Mucosa of gallbladder (tissue), 1 donor: ENCODE measurements at regions not wholly inside any gene's neighbourhood (a gene's known extent, or its start where the extent isn't known, plus 50 kb on each side); places are given as distances from the start of the nearest gene placed in this dataset.
"Not testable (repeated sequence)": the region's sequence is repeated elsewhere in the genome, so short reads cannot be mapped to it uniquely, and the experiment has no call there.

Experiments
- DNase-seq: peaks from one replicate; pipeline ENCODE4 v3.0.0-alpha.2; 2020; ENCODE audit warnings: low spot score
- donor health status: DM: no; HTN: no; CAD: no.

DNA sequence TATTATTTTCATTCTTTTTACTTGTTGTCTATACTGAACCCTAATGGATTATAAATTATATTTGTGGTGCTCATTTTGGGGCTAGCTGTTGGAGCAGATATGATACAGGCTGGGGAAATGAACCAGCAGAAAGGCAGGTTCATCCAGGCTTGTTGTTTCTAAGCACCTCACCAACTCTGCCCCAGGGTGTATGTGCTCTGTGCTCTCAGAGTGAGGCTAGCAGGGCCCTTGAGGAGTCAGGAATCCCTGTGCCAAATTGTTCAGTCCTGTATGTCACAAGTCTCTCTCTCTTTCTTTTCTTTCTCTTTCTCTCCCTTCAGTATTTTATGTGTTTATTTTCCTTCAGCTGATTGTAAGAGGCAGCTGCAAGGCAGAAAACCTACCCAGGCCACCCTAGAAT lies 181.1 kb upstream of the DPP10 start:
- DNase-seq, result no peak

DNA sequence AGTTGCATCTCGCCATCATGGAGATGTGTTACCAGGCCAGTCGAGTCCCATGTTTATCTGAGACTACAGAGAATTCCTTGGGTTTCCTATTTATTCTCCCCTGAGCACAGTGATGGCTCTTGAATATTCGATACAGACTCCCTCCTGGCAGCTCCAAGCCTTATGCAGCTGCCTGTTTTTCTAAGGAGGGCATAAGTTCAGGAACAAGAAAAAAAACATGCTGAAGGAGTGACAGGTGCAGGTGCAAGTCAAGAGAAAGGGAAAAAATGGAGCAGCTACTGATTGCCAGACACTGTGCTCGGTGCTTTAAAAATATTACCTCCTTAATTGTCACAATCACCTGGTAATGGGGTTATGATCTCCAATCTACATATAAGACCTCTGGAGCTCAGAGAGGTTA lies 177.2 kb upstream of the DPP10 start:
- no peak for DNase-seq

DNA sequence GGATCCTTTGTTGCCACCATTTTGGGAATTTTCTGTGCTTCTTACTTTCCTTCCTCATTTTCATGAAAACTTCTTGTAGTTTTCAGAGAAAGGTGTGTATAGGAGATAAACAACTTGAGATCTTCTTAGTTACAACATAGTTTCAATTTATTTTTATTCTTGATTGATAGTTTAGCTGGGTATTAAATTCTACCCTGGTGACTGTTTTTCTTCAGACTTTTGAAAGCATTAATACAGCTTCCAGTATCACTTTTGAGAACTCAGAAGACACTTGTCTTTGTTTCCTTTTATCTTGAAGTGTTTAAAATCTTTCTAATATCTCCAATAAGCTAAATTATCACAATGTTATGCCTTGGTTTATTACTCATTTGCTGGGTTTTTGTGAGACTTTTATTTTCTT lies 167.5 kb upstream of the DPP10 start:
- no peak for DNase-seq

DNA sequence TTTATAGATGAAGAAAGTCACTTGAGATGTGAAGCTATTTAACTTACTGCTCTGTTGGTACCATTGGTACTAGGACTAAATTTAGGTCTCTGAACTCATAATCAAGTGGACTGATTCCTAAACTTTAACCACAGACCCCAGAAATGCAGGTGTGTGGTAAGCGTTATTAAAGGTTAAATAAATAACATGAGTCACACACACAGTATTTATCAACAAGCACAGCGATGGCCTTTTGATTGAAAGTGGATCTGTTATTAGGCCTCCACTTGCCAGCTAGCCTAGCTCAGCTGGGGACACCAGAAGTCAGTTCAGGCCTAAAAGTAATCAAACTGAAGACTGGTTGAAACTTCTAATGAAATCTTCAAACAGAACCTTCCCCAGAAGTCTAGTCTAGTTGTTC lies 161.3 kb upstream of the DPP10 start:
- DNase-seq, result no peak

DNA sequence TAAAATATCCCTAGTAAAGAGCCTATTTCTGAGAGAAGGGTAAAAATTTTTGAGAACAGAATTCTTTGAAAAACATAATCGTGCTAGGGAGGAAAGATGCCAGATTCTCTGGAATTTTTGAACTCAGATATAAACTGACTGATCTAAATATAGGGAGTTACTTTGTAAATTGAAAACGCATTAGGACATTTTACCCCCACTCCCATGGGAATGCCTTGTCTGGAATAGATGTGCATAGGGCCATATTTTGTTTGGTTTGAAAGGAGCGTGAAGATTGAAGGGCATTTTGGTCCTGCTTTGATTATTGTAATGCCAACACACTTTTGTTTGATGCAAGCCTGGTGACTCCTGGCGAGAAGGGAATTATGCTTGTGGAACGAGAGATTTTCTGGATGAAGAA lies 158.7 kb upstream of the DPP10 start:
- DNase-seq, result no peak

DNA sequence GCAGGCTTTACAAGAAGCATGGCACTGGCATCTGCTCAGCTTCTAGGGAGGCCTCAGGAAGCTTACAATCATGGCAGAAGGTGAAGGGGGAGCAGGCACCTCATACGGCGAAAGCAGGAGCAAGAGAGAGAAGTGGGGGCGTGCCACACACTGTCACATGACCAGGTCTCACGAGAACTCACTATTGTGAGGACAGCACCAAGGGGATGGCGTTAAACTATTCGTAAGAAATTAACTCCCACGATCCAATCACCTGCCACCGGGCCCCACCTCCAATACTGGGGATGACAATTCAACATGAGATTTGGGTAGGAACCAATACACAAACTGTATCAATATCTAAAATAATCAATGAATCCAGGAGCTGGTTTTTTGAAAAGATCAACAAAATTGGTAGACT lies 156.0 kb upstream of the DPP10 start:
- no peak for DNase-seq

DNA sequence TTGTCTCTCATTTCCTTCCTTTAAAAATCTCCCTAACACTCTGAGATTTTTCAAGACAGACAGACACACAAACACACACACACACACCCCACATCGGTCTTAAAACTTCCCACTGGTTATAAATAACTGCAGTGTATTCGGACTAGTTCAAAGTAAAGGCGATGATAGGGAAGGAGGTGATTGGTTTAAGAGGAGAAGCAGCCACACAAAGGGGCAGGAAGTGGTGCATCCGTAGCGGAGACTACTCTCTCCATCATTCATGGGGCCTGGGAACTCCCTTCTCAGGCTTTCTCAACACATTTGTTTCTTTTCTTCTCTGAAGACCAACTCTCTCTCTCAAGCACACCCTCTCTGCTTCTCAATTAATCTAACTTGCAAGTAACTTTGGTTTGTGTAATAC lies 149.1 kb upstream of the DPP10 start:
- no peak for DNase-seq

DNA sequence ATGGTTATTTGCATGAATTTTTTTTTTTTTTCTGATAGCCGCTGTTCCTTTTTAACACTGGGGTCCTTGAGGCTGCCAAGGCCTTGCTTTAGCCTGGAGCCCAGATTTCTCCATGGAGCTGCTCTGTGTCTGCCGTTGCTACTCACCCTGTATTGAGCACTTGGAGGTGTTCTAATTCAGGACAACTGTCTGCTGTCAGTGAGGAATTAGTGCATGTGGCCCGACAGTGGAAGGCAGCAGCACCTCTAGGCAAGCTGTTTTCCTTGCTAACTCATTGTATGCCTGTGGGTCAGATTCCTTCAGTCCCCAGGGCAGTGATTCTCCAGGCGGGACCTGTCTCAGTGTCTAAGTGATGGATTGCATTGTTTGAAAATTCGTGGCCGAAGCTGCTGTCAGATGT lies 147.7 kb upstream of the DPP10 start:
- no peak for DNase-seq

DNA sequence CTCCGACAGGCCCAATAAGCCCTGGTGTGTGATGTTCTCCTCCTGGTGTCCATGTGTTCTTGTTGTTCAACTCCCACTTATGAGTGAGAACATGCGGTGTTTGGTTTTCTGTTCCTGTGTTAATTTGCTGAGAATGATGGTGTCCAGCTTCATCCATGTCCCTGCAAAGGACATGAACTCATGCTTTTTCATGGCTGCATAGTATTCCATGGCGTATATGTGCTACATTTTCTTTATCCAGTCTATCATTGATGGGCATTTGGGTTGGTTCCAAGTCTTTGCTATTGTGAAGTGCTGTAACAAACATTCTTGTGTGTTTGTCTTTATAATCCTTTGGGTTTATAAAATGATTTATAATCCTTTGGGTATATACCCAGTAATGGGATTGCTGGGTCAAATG lies 142.1 kb upstream of the DPP10 start:
- not testable (repeated sequence) for DNase-seq

DNA sequence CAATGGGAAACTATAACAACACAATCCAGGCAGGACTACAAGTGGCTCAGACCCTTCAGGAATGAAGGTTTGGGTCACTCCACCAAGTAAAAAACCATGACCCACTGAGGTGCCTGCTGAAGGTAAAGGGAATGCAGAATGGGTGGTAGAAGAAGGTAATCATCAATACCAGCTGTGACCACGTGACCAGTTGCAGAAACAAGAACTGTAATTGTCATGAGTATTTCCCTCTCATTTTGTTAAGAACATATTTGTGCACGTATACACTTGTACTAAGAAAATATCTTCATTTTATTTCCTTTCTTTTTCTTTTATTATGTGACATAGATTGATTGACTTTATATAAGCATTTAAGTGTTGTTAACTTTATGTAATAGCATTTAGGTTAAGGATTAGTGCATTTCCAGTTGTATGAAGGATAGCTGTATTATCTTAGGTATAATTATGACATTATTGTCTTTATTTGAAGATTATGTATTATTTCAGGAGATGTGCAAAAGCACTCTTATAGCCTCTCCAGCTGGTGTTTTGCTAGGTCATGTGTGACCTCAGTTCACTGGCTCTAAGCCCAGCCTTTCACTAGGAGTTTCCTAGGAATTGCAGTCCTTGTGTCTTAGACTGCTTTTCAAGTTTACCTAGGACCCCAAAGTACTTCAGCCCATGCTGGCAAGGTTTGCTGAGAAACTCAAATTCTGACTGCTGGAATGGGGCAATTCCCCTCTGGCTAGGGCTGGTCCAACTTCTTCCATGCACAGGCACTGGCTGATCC lies 125.7 kb upstream of the DPP10 start:
- no peak for DNase-seq

DNA sequence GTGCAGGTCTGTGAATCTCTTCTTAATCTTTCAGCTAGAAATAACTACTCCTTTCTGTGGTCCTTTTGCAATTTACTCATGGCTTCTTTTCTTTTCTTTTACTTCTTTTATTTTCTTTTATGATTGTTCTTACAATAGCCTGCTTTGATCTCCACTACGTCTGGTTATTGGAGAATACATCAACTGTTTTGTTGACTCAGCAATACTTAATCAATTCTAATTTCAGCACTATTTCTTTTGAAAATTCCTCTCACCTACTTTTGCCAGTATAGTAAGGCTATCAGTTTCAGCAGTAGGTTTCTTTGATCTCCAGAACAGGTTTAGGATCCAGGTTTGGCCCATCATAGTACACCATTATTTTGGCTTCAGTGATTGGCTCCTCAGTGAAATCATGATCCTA lies 111.8 kb upstream of the DPP10 start:
- DNase-seq, result no peak

DNA sequence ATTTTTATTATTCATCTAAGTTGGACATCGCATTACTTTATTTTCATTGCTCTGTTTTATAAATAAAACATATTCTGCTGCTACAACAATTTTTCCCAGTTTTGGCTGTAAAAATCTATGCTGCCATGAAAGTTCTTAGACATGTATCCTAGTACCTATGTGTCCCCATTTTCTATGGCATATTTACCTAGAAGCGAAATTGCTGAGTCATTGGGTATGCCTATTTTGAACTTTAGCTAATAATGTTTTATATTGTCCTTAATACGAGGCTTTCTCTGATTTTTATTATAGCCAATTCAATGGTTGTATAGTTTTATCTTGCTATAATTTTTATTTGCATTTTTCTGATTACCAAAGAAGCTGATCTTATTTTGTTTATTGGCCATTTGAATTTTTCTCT lies 110.5 kb upstream of the DPP10 start:
- no peak for DNase-seq

DNA sequence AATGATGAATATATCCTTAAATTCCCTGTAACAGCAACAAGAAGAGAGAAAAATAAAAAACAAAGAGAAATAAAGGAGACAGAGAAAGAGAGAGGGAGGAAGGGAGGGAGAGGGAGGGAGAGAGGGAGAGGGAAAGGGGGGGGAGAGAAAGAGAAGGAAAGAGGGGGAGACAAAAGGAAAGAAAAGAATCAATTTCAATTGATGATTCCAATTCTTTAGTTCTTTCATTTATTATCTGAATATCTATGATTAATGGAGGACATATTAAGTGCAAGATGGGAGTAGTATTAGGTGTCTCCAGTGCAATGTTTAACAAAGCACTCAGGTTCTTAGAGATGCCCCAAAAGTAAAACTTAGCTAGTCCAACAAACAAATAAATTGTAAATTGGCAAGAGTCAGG lies 97.2 kb upstream of the DPP10 start:
- DNase-seq, result no peak

DNA sequence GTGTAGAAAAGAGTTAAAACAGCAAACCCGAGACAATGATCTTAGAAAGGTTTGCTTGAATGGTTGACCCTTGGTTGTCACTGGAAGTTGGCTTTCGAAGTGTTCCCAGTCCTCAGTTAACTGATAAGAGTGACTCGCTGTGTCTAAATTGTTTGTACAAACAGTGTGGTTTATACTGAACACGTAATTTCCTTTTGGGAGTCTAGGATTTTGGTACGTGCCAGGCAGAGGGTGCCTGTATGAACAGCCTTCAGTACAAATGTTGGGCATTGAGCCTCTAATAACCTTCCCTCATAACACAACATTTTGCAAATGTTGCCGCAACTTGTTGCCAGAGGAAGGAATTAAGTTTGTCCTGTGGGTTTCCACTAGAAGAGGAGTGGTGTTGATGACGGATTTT lies 95.8 kb upstream of the DPP10 start:
- DNase-seq, result no peak

DNA sequence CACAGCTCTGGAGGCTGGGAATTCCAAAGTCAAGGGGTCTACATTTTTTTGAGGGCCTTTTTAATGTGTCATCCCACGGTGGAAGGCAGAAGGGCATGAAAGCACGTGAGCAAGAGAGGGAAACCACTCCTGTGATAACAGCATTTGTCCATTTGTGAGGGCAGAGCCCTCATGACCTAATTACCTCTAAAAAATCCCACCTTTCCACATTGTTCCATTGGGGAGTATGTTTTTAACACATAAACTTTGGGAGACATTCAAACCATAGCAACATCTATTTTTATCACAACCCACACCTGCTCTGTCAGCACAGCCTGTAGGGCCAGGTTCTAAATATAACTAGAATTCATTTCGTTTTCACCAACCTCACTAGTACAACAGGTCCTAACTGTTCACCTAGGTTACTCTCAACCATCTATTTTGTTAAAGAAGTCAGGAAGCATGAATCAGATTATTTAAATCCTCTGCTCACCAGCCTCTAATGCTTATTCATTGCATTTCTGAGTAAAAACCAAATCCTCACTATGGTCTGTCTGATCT lies 92.2 kb upstream of the DPP10 start:
- no peak for DNase-seq

DNA sequence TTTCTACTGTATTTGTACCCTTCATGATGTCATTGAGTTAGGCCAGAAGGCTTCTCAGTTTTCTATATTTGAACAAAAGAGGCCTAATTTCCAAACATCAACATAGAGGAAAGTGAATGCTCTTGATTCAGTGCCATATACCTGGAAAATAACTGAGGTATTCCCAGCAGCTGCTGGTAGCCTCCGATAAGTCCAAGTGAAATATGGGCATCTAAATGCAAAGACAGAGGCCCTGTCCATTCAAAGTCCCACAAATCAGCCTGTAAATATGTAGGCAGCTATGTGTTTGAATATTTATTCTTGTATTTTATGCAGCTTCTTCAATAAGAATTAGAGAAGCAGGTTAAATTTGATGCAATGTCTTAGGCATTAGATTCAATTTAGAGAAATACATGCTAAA lies 89.5 kb upstream of the DPP10 start:
- no peak for DNase-seq

DNA sequence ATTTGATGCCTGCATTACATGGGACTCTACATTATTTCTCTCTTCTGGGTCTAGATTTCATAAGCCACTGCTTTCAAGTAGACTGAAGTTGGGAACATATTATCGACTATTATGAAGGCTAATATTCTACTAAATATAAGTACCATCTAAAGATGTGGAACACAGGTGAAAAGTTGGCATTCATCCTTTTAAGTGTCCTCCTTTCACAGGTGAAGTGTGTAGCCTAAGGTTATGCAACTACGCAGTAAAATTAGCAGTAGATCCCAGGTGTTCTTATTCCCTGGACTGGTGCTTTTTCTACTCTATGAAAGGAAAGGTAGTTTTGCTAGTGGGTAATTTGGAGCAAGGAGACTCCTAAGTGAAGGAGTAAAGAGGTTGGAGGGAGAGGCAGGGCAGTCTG lies 88.2 kb upstream of the DPP10 start:
- no peak for DNase-seq

DNA sequence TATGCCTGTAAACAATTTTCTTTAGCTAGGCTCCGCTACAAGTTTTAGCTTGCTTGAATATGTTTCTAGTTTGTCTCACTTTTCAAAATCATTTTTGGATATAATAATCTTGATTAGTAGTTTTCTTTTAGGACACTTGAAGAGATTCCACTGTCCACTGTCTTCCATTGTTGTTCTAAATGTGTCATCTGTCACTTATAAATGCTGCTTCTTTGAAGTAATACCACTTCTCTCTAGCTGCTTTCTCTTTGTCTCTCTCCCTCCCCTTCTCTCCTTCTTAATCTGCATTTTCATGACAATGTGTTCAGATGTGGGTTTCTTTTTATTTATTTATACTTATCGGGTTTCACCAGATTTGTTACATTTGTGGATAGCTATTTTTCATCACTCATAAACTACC lies 73.7 kb upstream of the DPP10 start:
- no peak for DNase-seq

DNA sequence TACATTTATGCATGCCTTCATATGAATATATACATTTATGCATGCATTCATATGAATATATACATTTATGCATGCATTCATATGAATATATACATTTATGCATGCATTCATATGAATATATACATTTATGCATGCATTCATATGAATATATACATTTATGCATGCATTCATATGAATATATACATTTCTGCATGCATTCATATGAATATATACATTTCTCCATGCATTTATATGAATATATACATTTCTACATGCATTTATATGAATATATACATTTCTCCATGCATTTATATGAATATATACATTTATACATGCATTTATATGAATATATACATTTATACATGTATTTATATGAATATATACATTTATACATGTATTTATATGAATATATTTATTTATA lies 70.7 kb upstream of the DPP10 start:
- not testable (repeated sequence) for DNase-seq

DNA sequence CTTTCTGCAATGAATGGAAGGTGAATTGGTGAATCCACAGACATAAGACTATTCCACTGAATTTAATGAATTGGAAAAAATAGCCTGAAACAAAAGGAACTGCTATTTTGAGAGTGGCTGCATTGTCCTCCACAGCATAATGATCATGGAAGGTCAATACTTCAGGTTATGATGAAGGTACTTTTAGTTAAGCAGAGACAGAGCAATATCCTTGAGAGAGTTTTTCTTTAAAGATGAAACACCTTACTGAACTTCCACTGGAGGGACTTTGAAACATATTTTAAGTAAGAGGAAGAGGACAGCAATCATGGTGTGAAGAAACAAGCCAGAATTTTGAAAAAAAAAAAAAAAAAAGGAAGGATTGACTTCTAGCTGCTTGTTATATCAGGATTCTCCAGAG lies 68.8 kb upstream of the DPP10 start:
- DNase-seq, result no peak

DNA sequence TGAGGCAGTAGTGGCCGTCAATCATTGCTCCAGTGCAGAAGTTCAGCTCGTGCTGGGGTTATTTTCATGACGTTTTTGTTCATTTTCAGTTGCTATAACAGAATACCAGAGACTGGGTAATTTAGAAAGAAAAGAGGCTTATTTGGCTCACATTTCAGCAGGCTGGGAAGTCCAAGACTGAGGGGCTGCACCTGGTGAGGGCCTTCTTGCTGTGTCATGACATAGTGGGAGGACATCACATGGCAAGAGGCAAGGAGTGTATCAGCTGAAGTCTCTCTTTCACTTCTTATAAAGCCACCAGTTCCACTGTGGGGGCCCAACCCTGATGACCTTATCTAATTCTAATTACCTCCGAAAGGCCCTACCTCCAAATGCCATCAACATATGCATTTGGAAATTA lies 58.0 kb upstream of the DPP10 start:
- DNase-seq, result no peak

DNA sequence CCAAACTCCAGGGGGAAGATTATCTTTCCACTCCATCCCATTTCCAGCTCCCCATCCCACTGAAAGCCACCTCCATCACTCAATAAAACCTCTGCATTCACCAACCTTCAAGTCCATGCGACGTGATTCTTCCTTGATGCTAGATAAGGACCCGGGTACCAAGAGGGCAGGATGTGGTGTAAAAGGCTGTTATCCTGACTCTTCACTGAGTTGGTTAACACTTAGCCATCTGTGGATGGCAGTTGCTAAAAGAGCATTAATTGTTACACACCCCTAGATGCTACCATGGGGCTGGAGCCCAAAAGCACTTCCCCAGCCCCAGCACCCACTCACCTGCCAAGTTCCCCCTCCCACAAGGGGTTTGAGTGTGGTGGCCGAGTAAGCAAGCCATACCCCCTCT lies 53.4 kb upstream of the DPP10 start:
- DNase-seq, result no peak
